HEK293T (cell line): ENCODE measurements at regions not wholly inside any gene's neighbourhood (a gene's known extent, or its start where the extent isn't known, plus 50 kb on each side); places are given as distances from the start of the nearest gene placed in this dataset.

ENCODE experiments used
- CTCF ChIA-PET: fragments of 350-600 bp; formaldehyde crosslinking; extraction: SDS; loops from one replicate; lab custom pipeline; 2021; ENCODE audit warnings: antibody characterized with exemption, inconsistent platforms; lab: Yijun Ruan, JAX
- POLR2A ChIA-PET: fragments of 350-600 bp; formaldehyde crosslinking; extraction: SDS; loops from one replicate; lab custom pipeline; 2020; ENCODE audit warnings: antibody characterized with exemption, inconsistent platforms; lab: Yijun Ruan, JAX
- DNase-seq: peaks from one replicate; pipeline ENCODE4 v3.0.0; 2012; ENCODE audit warnings: mixed read lengths; ENCODE audit errors: extremely low spot score
- ARNT ChIP-seq: fragments of 450-650 bp; IDR thresholded peaks from 2 replicates; pipeline ENCODE4 v1.6.1; 2017; ENCODE audit warnings: mild to moderate bottlenecking
- BHLHE40 ChIP-seq: fragments of 450-650 bp; IDR thresholded peaks from 2 replicates; pipeline ENCODE4 v1.6.1; 2016; ENCODE audit warnings: mild to moderate bottlenecking, moderate library complexity, borderline replicate concordance
- CTBP1 ChIP-seq: fragments of 450-650 bp; IDR thresholded peaks from 2 replicates; pipeline ENCODE4 v1.6.1; 2016; ENCODE audit warnings: borderline replicate concordance
- ELF4 ChIP-seq: fragments of 450-650 bp; IDR thresholded peaks from 2 replicates; pipeline ENCODE4 v1.6.1; 2017; ENCODE audit warnings: antibody characterized with exemption
- FOXA1 ChIP-seq: fragments of 450-650 bp; IDR thresholded peaks from 2 replicates; pipeline ENCODE4 v1.6.1; 2016; ENCODE audit warnings: mild to moderate bottlenecking
- FOXK2 ChIP-seq: fragments of 450-650 bp; IDR thresholded peaks from 2 replicates; pipeline ENCODE4 v1.6.1; 2016; ENCODE audit warnings: mild to moderate bottlenecking
- FOXM1 ChIP-seq: fragments of 450-650 bp; IDR thresholded peaks from 2 replicates; pipeline ENCODE4 v1.6.1; 2017; ENCODE audit warnings: mild to moderate bottlenecking, borderline replicate concordance
- HDGF ChIP-seq: fragments of 450-650 bp; IDR thresholded peaks from 2 replicates; pipeline ENCODE4 v1.6.1; 2017; ENCODE audit warnings: antibody characterized with exemption, borderline replicate concordance
- L3MBTL2 ChIP-seq: fragments of 450-650 bp; conservative IDR thresholded peaks from 2 replicates; pipeline ENCODE4 v1.6.1; 2016; ENCODE audit warnings: mild to moderate bottlenecking
- LEF1 ChIP-seq: fragments of 450-650 bp; IDR thresholded peaks from 2 replicates; pipeline ENCODE4 v1.6.1; 2017; ENCODE audit warnings: mild to moderate bottlenecking, borderline replicate concordance
- NFRKB ChIP-seq: fragments of 450-650 bp; IDR thresholded peaks from 2 replicates; pipeline ENCODE4 v1.6.1; 2016; ENCODE audit warnings: mild to moderate bottlenecking, moderate library complexity
- SP1 ChIP-seq: fragments of 450-650 bp; IDR thresholded peaks from 2 replicates; pipeline ENCODE4 v1.6.1; 2017
- SUZ12 ChIP-seq: fragments of 450-650 bp; IDR thresholded peaks from 2 replicates; pipeline ENCODE4 v1.6.1; 2016; ENCODE audit warnings: mild to moderate bottlenecking
- TARDBP ChIP-seq: fragments of 450-650 bp; IDR thresholded peaks from 2 replicates; pipeline ENCODE4 v1.6.1; 2016
- ZNF384 ChIP-seq: fragments of 450-650 bp; IDR thresholded peaks from 2 replicates; pipeline ENCODE4 v1.6.1; 2016
- TF ChIP-seq, protein P1 (sequence below): fragments of 450-650 bp; IDR thresholded peaks from 2 replicates; pipeline ENCODE4 v1.6.1; 2016

- DNase-seq = peak; percentile 14
- ChIA-PET CTCF (no interaction called here), POLR2A (interaction anchor here (1.0 kb wide), 1 partner anchor 10 kb away, joined by 3 read pairs; no protein-coding TSS in a partner anchor)
- TF ChIP-seq SUZ12 = no peak
- TF ChIP-seq, protein P1, sequence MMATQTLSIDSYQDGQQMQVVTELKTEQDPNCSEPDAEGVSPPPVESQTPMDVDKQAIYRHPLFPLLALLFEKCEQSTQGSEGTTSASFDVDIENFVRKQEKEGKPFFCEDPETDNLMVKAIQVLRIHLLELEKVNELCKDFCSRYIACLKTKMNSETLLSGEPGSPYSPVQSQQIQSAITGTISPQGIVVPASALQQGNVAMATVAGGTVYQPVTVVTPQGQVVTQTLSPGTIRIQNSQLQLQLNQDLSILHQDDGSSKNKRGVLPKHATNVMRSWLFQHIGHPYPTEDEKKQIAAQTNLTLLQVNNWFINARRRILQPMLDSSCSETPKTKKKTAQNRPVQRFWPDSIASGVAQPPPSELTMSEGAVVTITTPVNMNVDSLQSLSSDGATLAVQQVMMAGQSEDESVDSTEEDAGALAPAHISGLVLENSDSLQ = peak; percentile 51; the same call in 1 of the 2 replicates
Measured at GRCh38 chr1:38246955-38247952, 200.7 kb upstream of the POU3F1 start.

DNA sequence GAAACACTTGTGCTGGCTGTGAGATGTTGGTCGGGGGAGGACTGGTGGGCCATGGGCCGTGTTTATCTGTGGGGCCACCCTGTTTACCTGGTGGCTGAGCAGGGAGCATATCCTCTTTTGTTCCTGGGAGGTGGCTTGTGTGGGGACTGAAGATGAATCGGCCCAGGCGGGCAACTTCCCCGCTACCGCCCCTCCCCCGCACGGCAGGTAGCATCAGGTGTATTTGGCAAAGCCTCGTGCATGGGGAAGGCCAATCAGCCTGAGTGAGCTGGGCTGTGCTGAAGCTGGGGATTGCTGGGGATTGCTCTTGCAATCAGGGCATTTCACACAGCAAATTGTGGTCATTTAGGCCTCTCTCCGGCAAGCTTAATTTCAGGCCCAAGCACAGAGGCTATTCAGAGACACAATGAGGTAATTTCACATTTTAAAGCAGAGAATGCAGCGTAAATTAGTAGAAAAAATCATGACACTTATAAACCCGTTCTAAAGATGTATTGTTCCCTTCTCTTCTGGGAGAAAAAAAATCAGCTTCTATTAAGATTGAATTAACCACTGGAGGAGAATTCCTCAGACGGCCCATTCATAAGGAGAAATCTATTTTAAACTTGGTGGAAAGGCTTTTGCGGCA, 197.7 kb upstream of the POU3F1 start:
- ChIA-PET CTCF (no interaction called here), POLR2A (no interaction called here)
- no peak for DNase-seq
- no peak for TF ChIP-seq ELF4
- no peak for TF ChIP-seq FOXM1
- TF ChIP-seq CTBP1 = no peak
- TF ChIP-seq LEF1 = no peak
- no peak for TF ChIP-seq HDGF
- no peak for TF ChIP-seq FOXA1
- no peak for TF ChIP-seq ARNT
- TF ChIP-seq TARDBP = no peak
- TF ChIP-seq SP1 = no peak
- TF ChIP-seq BHLHE40 = no peak
- TF ChIP-seq, protein P1 = no peak
- no peak for TF ChIP-seq SUZ12
- no peak for TF ChIP-seq FOXK2
- no peak for TF ChIP-seq ZNF384

- TF ChIP-seq NFRKB (no peak), TARDBP (no peak), LEF1 (no peak), FOXA1 (no peak), ELF4 (no peak)
- POLR2A ChIA-PET = no interaction called here
- CTCF ChIA-PET = no interaction called here
- DNase-seq = no peak
Measured at GRCh38 chr1:38243106-38243505, 196.5 kb upstream of the POU3F1 start.

DNA sequence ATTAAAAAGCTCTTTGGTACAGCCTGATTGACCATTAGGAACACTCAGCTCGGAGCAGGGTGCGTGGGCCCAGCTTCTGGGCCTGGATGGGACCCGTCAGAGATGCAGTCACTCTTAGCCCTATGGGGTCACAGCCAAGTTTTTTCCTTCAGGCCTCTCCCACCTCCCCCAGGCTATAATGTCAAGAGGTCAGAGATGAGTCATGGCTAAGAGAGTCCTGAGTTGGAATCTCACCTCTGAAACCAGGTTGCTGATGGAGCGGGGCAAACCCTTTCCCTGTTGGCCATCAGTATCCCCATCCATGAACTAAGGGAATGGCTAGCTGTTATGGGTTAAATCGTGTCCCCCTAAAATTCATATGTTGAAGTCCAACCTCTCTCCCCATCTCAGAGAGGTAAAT, 195.9 kb upstream of the POU3F1 start:
- ChIA-PET CTCF (no interaction called here), POLR2A (no interaction called here)
- DNase-seq = no peak
- TF ChIP-seq ARNT = no peak
- no peak for TF ChIP-seq TARDBP
- TF ChIP-seq, protein P1 = no peak
- TF ChIP-seq FOXK2 = no peak
- no peak for TF ChIP-seq FOXA1
- no peak for TF ChIP-seq CTBP1
- no peak for TF ChIP-seq BHLHE40
- TF ChIP-seq SUZ12 = no peak
- no peak for TF ChIP-seq FOXM1
- TF ChIP-seq HDGF = no peak
- TF ChIP-seq LEF1 = no peak
- TF ChIP-seq NFRKB = no peak
- TF ChIP-seq ELF4 = no peak
- no peak for TF ChIP-seq L3MBTL2
- no peak for TF ChIP-seq SP1
- TF ChIP-seq ZNF384 = no peak

- CTCF ChIA-PET = interaction anchor here (0.6 kb wide), 1 partner anchor 18 kb away, joined by 3 read pairs; no protein-coding TSS in a partner anchor
- no peak for DNase-seq
- POLR2A ChIA-PET = no interaction called here
- TF ChIP-seq, protein P1 = no peak
- TF ChIP-seq BHLHE40 (no peak), HDGF (no peak), TARDBP (no peak), NFRKB (no peak), ZNF384 (no peak), SUZ12 (no peak), FOXK2 (no peak), CTBP1 (no peak)
Measured at GRCh38 chr1:38241594-38242334, 195.2 kb upstream of the POU3F1 start.
